BJ (cell line): ENCODE measurements at regions not wholly inside any gene's neighbourhood (a gene's known extent, or its start where the extent isn't known, plus 50 kb on each side); places are given as distances from the start of the nearest gene placed in this dataset.

Source experiments
- CTCF ChIA-PET: fragments of 350-600 bp; formaldehyde crosslinking; extraction: SDS; loops from one replicate; lab custom pipeline; 2021; ENCODE audit warnings: antibody characterized with exemption, inconsistent platforms; lab: Yijun Ruan, JAX
- POLR2A ChIA-PET: fragments of 300-600 bp; sonication (Branson Sonifier 250); formaldehyde crosslinking; extraction: SDS; loops from one replicate; lab custom pipeline; 2021; ENCODE audit warnings: antibody characterized with exemption; lab: Charles Lee
- DNase-seq: peaks from one replicate; pipeline ENCODE4 v3.0.0-alpha.2; 2011; ENCODE audit warnings: low read depth
- H3K27me3 ChIP-seq: 2 replicates; pipeline ENCODE4 v1.6.0; 2011; ENCODE audit warnings: low read length; ENCODE audit not compliant: control insufficient read depth, insufficient read depth
- H3K36me3 ChIP-seq: 2 replicates; pipeline ENCODE4 v1.5.1; 2011; ENCODE audit warnings: low read length; ENCODE audit not compliant: control insufficient read depth, insufficient read depth
- H3K4me3 ChIP-seq: 2 replicates; pipeline ENCODE4 v1.5.1; 2011; ENCODE audit warnings: low read depth, mild to moderate bottlenecking, control low read depth, low read length
- TF ChIP-seq, protein P1 (sequence below): IDR thresholded peaks from 2 replicates; pipeline ENCODE4 v1.5.1; 2011; ENCODE audit warnings: low read depth, mild to moderate bottlenecking, control low read depth, inconsistent platforms, low read length, moderate library complexity; ENCODE audit not compliant: insufficient read depth

DNA sequence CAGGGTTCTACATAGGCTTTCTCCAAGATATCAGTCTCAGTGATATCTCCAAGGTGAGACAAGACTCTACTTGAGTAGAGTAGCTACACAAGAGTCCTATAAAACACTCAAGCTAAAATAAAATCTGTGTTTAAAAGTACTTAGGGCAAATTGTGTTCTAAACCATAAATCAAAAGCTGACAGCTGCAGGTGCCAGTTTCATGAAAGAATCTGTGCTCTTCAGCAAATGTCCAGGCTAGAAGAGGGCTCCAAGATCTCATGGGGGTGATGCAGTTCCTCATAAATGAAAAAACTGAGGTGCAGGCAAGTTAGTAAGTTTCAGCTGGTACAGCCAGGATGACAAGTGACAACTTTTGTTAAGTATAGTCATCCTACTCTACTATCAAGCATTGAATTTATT, 142.8 kb upstream of the TNPO1 start:
- Histone ChIP-seq H3K36me3 (no peaks in the 10 kb centered on the region), H3K4me3 (no peak overlapping the region), H3K27me3 (no peaks in the 10 kb centered on the region; the same call in 1 of the 2 replicates)
- ChIA-PET POLR2A (no interaction called here), CTCF (interaction anchor here (1.4 to 1.5 kb wide), 2 partner anchors 66 to 83 kb away, joined by 3 read pairs; no protein-coding TSS in a partner anchor)
- no peak for DNase-seq
- TF ChIP-seq, protein P1, sequence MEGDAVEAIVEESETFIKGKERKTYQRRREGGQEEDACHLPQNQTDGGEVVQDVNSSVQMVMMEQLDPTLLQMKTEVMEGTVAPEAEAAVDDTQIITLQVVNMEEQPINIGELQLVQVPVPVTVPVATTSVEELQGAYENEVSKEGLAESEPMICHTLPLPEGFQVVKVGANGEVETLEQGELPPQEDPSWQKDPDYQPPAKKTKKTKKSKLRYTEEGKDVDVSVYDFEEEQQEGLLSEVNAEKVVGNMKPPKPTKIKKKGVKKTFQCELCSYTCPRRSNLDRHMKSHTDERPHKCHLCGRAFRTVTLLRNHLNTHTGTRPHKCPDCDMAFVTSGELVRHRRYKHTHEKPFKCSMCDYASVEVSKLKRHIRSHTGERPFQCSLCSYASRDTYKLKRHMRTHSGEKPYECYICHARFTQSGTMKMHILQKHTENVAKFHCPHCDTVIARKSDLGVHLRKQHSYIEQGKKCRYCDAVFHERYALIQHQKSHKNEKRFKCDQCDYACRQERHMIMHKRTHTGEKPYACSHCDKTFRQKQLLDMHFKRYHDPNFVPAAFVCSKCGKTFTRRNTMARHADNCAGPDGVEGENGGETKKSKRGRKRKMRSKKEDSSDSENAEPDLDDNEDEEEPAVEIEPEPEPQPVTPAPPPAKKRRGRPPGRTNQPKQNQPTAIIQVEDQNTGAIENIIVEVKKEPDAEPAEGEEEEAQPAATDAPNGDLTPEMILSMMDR = no peak

DNA sequence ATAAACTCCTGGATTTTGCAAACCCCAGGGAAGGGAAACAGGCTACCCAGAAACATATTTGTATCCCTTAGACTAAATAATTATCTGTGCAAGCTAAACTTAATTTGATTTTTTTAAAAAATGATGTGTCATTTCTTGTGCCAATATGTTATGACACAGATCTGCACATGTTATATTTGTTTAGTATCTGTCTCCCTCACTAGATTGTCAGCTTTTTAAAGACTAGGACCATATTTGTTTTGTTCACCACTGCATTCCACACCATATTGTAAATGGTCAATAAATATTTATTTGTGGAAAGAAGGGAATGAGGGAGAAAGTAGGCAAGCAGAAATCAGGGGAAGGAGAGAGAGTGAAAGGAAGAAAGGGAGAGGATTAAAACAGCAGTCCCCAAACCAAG, 143.3 kb upstream of the TNPO1 start:
- TF ChIP-seq, protein P1 = no peak
- no peak for DNase-seq
- no peak overlapping the region for H3K4me3 ChIP-seq
- H3K36me3 ChIP-seq = no peaks in the 10 kb centered on the region
- no peaks in the 10 kb centered on the region; the same call in 1 of the 2 replicates for H3K27me3 ChIP-seq
- CTCF ChIA-PET = interaction anchor here (1.4 to 1.5 kb wide), 2 partner anchors 66 to 83 kb away, joined by 3 read pairs; no protein-coding TSS in a partner anchor
- POLR2A ChIA-PET = no interaction called here

DNA sequence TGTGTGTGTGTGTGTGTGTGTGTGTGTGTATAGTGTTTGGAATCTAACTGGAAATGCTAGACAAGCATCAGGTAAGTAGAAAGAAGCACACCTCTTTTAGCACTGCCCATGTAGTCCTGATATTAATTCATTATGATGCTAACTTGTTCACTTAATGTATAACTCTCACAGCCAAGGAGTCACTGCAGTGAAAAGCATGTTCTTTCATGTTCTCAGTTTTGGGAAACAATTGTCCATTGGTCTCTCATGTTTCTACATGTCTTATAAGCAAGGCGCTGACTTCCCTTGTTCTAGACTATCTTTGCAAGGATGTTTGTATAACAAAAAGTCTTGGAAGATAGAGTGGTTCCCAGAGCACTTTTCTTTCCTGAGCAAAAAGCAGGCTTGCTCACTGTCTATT, 148.8 kb upstream of the TNPO1 start:
- Histone ChIP-seq H3K27me3 (peaks cover 2% of the 10 kb centered on the region), H3K36me3 (no peaks in the 10 kb centered on the region), H3K4me3 (no peak overlapping the region)
- no peak for DNase-seq
- TF ChIP-seq, protein P1 = no peak
- POLR2A ChIA-PET = no interaction called here
- CTCF ChIA-PET = interaction anchor here (1.0 kb wide), 1 partner anchor 19 kb away, joined by 3 read pairs; no protein-coding TSS in a partner anchor

DNA sequence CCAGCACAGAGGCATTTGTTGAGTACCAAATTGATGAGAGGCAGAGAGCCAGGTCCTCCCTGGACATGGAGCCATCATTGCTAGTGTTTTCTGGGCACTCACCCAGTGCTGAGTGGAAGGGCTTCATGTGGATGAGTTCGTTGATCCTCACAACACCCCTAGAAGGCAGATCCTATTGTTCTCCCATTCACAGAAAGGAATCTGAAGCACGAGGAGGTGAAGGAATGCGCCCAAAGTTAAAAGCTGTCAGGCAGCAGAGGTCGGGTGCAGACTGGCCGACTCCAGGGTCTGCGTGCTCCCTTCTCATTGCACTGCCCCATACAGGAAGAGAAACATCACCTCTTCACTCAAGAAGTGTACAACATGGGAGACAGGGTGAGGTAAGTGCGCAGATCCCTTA, 153.5 kb upstream of the TNPO1 start:
- Histone ChIP-seq H3K4me3 (no peak overlapping the region), H3K27me3 (peaks cover 2% of the 10 kb centered on the region; the same call in 1 of the 2 replicates), H3K36me3 (no peaks in the 10 kb centered on the region)
- TF ChIP-seq, protein P1 = no peak
- POLR2A ChIA-PET = no interaction called here
- DNase-seq = no peak
- CTCF ChIA-PET = interaction anchor here (0.8 to 1.2 kb wide), 2 partner anchors 9 to 25 kb away, joined by 3 to 5 read pairs; no protein-coding TSS in a partner anchor

DNA sequence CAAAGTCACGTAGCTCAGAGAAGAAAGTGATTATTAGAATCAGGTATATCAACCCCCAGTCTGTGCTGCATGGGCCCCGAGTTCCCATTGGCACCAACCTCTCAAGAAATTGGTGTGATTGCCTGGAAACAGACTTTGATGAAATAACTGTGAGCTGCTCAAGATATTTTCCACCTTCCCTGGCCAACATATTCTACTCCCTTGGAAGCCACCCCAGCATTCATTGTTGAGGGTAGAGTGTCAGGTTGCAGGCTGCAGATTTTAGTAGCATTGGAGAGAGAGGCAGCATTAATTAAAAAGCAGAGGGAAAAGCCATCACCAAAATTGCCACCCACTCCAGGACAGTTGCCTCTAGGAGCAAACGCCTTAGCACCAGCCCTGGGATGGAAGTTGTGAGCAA, 154.2 kb upstream of the TNPO1 start:
- ChIA-PET POLR2A (no interaction called here), CTCF (interaction anchor here (0.9 kb wide), 1 partner anchor 9 kb away, joined by 3 read pairs; no protein-coding TSS in a partner anchor)
- TF ChIP-seq, protein P1 = no peak
- Histone ChIP-seq H3K27me3 (peaks cover 2% of the 10 kb centered on the region; the same call in 1 of the 2 replicates), H3K4me3 (no peak overlapping the region), H3K36me3 (no peaks in the 10 kb centered on the region)
- DNase-seq = no peak
